GM21390 (cell line): ENCODE measurements at regions not wholly inside any gene's neighbourhood (a gene's known extent, or its start where the extent isn't known, plus 50 kb on each side); places are given as distances from the start of the nearest gene placed in this dataset.
"Not testable (repeated sequence)": the region's sequence is repeated elsewhere in the genome, so short reads cannot be mapped to it uniquely, and the experiment has no call there.

Source experiments
- ATAC-seq: cut with Tn5 transposase; IDR thresholded peaks from one replicate; pipeline ENCODE4 v1.9.1; 2021; ENCODE audit not compliant: unreplicated experiment

DNA sequence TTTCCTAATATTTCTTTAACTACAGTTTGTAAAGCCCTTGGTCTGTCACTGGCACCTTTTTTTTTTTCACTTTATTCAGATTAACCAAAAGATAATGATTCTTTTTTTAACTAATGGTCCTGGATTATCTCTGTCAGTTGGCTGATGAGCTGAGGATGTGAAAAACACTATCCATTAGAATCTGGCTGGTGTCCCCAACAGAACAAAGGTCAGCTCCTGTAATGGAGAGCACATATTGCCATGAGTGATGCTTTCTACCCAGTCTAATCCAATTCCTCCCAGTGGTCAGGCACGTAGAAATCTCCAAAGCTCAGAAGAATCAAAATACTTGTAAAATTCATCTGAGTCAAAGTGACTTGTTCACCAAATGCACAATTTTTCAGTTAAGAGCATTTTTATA, 491.7 kb upstream of the PIK3R1 start:
- ATAC-seq = no peak

DNA sequence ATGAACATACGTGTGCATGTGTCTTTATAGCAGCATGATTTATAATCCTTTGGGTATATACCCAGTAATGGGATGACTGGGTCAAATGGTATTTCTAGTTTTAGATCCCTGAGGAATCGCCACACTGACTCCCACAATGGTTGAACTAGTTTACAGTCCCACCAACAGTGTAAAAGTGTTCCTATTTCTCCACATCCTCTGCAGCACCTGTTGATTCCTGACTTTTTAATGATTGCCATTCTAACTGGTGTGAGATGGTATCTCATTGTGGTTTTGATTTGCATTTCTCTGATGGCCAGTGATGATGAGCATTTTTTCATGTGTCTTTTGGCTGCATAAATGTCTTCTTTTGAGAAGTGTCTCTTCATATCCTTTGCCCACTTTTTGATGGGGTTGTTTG, 493.0 kb upstream of the PIK3R1 start:
- not testable (repeated sequence) for ATAC-seq

DNA sequence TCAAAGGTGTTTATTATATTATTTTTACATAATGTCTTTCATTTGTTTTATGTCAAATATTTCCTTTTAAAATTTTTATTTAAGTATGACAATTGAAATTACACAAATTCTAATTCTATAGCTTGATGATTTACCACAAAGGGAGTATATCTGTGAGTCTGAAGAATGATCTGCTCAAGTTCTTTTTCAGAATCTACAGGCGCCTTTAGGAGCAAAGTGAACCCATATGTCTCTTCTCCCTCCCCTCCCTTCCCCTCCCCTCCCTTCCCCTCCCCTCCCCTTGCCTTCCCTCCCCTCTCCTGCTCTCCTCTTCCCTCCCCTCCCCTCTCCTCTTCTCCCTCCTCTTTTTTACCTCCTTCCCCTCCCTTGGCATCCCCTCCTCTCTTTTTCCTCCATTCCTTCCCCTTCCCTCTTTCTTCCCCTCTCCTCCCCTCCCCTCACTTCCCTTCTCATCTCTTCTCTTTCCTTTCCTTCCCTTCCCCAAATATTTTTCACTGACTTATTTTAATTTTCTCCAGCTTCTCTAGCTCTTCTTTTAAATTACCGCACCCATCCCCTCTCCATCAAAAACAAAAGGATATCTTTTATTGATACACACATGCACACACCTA, 495.3 kb upstream of the PIK3R1 start:
- no peak for ATAC-seq

DNA sequence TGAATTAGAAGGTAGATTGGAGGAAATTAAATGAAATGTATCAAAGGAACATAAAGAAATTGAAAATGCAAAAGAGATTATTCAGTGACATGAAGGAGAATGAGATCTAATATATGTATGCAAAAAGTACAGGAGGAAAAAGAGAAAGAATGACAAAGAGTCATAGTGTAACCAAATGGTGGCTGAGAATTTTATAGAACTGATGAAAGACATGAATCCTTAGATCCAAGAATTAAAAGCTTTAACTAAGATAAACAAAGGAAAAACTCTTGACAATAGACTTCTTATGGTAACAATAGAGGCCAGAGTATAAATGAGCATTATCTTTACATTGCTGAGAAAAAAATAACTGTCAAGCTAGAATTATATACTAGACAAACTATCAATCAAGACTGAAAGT, 505.4 kb upstream of the CD180 start:
- ATAC-seq = no peak

DNA sequence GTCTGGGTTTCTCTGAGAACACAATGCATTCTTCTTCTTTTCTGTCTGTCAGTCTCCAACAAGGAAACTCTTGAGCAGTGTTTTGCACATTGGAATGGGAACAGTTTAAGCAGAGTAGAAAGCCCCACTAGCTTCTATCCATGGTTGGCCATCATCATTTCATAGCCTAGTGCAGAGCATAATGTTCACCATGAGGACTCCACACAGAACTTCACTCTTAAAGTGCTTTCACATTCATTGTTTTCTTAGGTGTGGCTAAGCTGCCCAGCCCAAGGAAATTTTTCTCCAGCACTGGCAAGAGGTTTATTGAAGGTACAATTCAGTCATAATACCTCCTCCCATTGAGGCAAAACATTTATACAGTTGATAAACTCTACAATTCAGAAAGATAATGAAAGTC, 503.0 kb upstream of the CD180 start:
- no peak for ATAC-seq

DNA sequence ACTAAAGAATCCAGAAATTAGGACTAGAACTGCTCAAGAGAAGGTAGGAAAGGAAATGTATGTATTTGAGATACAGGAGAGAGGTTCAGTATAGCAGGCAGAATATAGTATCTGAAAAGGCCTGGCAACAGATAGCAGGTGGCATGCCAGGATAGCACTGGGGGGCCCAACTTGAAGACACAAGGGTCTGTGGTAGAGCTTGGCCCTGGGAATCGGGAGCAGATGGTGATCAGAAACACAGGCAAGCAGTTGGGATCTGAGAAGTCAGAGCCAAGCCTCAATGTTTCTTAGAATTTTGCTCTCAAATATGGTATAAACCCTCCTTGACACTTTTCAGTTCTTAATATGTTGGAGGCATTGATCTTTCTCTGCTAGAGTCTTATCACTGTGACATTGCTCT, 499.8 kb upstream of the CD180 start:
- no peak for ATAC-seq

DNA sequence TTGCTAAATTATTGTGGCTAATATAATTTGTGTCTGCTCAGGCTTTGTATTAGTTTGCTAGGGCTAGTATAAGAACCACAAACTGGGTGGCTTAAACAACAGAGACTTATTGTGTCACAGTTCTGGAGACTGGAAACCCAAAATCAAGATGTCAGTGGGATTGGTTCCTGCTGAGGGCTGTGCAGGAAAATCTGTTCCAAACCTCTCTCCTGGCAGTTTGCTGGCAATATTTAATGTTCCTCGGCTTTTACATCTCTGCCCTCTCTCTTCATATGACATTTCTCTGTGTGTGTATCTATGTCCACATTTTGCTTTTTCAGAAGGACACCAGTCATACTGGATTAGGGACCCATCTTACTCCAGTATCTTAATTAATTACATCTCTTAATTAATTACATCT, 498.8 kb upstream of the CD180 start:
- ATAC-seq = no peak

DNA sequence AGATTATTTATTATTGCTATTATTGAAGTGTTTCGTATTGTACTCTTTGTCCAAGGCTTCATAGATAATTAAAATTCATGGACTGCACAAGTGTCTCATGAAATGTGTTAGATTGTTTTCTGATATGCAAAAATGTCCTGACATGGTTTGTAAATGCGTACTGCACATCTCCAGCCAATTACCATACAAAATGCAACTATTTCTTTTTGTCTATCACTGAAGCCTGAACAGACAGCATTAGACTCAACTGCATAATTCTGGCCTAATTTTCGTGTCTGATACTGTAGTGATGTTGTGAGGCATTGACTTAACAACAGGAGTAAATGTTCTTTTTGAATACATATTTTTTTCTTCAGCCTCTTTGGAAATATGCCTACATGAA, 498.2 kb upstream of the CD180 start:
- ATAC-seq = no peak

DNA sequence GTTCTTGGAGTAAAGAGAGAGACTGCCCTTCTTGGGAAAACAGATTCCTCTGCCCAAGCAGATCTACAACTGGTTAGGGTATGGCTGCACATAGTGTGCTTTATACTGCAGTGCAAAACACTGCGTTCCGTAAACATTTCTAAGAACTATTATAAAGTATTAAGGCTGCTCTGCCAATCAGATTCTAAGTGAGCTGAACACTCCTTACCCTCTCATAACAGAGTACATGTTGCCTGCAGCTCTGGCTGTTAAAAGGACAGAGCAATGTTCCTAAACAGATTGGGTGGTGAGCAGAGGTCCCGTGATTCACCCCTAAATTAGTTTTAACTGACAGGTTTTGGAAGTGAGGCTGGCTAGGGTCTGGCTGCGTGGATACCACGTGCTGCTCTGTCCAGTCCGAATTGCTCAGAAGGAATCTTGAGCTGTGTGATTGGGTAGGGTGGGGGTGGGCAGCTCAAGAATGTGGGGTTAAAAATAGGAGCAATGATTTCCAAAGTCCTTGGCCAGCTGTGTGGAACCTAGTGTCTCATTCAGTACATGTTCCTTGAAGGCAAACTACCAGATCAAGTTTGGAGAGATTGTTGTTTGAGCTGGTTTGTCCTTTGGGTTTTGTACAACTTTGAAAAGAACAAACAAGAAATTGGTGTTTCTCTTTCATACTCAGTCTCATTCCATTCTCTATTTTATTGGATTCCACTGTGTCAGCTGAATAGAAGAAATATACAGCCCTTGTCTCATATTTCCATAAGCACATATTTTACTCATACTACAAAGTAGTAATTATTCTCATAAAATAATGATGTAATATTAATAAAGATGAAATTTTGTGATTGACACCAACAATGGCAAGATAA, 497.6 kb upstream of the CD180 start:
- ATAC-seq = no peak

DNA sequence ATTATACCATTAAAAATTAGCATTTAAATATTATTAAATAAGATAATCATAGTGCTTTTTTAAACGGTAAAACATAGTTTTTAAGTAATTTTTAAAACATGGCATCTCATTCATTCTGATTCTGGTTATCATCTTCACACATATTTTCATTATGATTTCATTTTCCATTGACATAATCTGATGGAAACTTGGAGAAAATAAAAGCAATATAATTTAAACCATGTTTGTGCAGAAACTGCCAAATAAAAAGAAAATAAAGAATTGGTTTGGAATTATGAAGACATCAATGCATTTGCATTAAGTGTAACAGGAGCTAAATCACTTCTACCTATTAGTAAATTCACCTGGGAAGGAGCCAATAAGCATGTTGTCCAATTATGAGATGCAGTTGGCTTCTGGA, 490.1 kb upstream of the CD180 start:
- ATAC-seq = no peak

DNA sequence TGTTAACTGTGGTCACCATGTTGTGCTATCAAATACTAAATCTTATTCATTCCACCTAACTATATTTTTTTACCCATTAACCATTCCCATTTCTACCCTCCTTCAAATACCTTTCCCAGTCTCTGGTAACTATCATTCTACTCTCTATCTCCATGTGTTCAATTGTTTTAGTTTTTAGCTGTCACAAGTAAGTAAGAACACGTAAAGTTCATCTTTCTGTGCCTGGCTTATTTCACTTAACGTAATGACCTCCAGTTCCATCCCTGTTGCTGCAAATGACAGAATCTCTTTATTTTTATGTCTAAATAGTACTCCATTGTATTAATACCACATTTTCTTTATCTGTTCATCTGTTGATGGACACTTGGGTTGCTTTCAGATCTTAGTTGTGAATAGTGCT, 485.1 kb upstream of the CD180 start:
- no peak for ATAC-seq

DNA sequence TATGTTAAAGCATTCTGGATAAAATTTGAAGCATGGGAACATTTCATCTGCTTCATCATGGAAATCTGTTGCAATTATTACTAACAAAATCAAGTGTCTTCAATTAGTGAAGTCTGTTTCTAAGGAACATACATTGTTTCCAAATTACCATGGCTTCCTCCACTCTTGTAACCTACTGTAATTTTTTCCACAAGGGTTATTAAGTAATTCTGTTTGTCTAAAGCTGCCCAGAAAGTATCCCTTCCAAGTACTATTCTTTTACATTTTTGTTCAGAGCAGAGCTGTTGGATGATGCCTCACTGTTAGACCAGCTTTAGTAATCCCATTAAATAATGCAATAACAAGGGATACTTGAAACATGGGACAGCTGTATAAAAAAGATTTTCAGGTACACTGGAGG, 483.5 kb upstream of the CD180 start:
- no peak for ATAC-seq

DNA sequence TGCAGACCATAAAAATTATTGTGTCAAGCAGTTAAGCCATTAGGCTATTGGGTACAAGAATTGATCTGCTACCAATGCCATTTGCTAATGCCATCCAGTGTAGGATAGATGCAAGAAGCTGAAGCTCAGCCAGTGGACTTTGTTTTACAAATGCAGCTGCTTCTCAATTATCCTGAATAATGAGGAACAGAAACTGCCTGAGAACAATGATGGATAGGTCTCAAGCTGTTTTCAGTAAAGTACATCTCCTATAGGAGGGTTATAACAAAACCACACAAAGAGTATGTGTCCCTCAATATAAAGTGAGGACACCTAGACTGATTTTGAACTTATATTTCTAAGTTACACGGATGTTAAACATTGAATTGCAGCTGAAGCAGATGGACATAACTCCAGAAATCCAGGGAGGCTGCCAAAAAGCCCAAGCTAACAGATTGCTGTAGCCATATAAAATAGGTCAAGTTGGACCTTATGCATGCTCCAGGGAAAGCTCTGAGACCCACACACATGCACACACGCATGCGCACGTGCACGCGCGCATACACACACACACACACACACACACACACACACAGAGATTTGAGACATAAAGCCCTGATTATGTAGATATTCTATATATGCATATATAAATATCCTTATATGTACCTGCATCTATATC, 482.7 kb upstream of the CD180 start:
- no peak for ATAC-seq

DNA sequence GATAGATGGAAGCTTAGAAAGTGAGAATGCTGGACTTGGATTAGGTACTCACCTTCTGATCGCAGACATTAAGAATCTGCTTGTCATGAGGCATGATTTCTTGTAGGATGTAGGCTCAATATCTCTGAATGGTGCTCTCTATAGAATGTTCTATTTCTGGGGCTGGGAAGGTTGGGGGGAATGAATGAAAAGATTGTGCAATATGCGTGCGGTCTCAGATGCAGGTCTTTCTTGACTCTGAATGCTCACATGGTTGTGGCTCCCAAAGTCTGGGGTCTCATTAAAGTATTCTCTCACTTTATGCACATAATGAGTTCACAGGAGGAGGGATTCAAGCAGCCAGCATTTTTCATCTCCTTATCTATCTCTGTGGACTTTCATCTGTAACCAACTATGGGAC, 482.0 kb upstream of the CD180 start:
- ATAC-seq = no peak

DNA sequence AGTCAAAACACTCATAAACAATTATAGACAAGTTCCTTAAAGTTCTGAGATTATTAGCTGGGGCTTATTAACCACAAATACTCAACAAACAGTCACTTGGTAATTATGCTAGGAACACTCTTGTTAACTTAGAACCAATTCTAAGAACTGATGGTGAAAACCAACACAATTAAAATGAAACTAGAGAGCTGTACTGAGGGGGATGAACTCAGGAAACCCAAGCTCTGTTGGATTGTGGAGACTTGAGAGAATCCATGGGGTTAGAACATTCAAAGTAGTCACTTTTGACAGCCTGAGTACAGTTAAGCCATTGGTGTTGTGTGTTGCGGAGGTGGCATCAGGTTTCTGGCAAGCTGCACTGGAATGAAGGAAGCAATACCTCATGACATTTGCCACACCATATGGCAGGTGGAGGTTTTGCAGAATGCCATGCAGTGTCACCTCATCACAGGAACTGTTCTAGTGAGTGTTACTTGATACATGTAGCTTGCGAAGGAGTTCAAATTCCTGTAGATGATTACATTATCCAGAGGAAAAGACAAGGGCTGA, 480.9 kb upstream of the CD180 start:
- ATAC-seq = no peak

DNA sequence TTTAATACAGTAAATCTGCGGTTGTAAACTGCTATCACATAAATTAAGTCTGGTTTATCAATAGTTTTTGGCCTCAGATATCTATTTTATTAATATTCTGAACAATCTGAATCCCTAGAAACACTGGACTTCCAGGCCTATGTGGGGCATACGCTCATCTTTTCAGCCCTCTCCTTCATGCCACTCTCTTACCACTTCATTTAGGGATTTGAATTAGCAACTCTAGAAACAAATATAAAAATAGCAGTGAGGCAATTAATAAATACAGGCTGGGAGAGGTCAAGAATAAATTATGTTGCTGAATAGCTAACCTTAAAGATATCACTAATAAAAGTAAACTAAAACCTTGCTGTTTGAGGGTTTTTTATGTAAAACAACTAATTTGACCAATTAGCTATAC, 480.3 kb upstream of the CD180 start:
- no peak for ATAC-seq

DNA sequence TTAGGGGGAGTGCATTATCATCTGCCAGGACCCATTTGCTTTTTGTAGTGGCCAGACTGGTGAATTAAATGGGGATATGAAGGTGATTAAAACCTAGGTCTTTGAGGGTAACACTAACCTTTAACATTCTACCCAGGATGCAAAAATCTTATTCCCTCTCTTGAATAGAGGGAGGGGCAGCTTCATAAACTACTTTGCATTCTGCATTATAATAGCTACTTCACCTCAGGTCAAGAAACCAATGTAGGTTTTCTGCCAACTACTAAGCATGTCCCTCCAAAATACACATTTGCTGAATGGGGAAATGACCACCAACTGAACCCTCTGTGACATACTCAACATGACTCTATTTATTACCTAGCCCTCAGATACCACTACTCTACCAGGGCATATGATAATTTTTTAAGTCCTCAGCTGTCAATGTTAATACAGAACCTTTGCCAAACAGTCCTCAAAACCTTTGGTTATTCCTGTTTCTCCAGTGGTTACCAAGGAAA, 477.6 kb upstream of the CD180 start:
- ATAC-seq = no peak

DNA sequence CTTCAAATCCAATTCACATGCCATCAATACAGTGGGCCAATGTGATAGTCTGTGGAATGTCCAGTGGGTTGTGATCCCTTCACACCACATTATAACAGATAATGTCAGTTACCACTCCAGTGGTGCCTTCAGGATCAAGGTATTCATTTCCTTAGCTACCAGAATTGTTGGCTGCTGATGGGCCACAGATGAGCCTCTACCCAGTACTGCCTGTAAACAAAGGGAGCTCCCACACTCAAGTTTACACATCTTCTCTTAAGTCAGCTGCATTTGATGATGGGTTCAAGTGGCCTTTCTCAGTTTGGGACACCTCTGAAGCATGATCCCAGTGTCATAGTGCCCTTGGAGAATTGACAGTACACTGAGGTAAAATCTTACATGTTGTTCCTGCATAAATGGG, 477.0 kb upstream of the CD180 start:
- no peak for ATAC-seq

DNA sequence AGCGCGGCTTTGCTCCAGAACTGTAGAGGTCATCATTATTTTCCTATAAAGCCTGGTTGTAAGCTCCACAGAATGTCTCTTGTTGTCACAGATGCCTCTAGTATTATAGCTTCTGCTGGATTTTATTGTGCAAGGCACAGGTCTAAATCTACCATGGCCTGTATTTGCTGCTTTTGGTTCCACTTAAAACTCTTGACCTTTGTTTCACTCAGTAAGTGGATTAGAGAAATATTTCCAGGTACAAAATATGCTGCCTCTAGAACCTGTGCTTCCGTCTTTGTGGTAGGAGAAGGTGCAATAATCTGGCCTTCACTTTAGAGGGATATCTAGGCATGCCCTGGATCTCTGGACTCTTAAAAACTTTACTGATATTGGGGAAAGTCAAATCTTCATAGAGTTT, 476.6 kb upstream of the CD180 start:
- ATAC-seq = no peak

DNA sequence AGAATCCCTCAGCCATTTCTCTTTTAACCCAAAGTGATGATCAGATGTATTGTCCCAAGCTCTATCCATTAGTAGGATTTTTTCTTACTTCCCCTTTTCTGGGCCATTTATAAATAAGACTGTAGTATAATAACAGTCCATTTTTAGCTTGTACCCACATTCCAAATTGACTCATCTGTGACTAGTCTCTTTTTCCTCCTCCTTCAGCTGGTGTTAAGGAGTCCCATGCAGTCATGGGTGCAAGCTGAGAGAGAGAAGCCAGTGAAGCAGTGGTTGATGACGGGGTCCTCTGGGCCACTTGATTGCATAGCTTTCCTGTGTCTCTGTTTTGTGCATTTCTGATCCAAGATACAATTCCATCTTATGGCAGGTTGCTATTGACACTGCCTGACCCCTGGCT, 476.0 kb upstream of the CD180 start:
- ATAC-seq = no peak

DNA sequence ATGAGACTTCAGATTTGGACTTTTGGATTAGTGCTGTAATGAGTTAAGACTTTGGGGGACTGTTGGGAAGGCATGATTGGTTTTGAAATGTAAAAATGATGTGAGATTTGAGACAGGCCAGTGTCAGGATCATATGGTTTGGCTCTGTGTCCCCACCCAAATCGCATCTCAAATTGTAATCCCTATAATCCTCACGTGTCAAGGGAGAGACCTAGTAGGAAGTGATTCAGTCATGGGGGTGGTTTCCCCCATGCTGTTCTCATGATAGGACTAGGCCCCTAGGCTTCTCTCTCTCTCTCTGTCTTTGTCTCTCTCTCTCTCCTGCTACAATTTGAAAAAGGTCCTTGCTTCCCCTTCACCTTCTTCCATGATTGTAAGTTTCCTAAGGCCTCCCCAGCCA, 473.3 kb upstream of the CD180 start:
- ATAC-seq = no peak

DNA sequence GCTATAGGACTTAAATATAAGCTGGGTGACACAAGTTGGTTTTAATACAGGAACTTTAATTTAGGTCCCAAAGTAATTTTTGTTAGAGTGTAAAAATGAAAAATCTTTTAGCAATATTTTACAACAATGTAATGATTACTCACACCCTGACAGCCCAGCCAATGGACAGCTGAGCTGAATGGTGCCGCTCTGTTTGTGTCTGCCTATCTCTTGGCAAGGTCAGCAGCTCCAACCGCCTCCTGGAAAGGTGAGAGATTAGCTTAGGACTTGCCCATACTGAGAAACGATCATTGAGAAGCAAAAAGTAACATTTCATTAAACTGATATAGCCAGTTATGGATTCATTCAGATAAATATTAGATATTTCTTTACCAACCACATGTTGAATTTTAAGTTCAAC, 463.6 kb upstream of the CD180 start:
- no peak for ATAC-seq
